Neural progenitor cell (in vitro differentiated cells): ENCODE measurements at regions not wholly inside any gene's neighbourhood (a gene's known extent, or its start where the extent isn't known, plus 50 kb on each side); places are given as distances from the start of the nearest gene placed in this dataset.

Experiments used
- DNase-seq: peaks from one replicate; pipeline ENCODE4 v3.0.0-alpha.2; 2016; ENCODE audit warnings: low spot score
- H2AFZ ChIP-seq: fragments of 200-600 bp; sonication (generic); replicated peaks from 2 replicates; pipeline ENCODE4 v1.6.1; 2016; ENCODE audit warnings: antibody characterized with exemption
- H3F3A ChIP-seq: fragments of 200-600 bp; sonication (generic); 2 replicates; pipeline ENCODE4 v1.6.1; 2016; ENCODE audit warnings: antibody characterized with exemption, low read depth
- H3K27ac ChIP-seq: fragments of 200-600 bp; sonication (generic); 2 replicates; pipeline ENCODE4 v1.5.1; 2016; ENCODE audit warnings: mild to moderate bottlenecking
- H3K27me3 ChIP-seq: fragments of 200-600 bp; sonication (generic); 2 replicates; pipeline ENCODE4 v1.6.1; 2016; ENCODE audit warnings: mild to moderate bottlenecking, moderate library complexity
- H3K36me3 ChIP-seq: fragments of 200-600 bp; sonication (generic); 2 replicates; pipeline ENCODE4 v1.5.1; 2016
- H3K4me1 ChIP-seq: fragments of 200-600 bp; sonication (generic); 2 replicates; pipeline ENCODE4 v1.6.1; 2016; ENCODE audit warnings: mixed run types
- H3K4me2 ChIP-seq: fragments of 200-600 bp; sonication (generic); 2 replicates; pipeline ENCODE4 v1.6.1; 2016
- H3K4me3 ChIP-seq: fragments of 200-600 bp; sonication (generic); 2 replicates; pipeline ENCODE4 v1.5.1; 2016
- H3K79me2 ChIP-seq: fragments of 200-600 bp; sonication (generic); 2 replicates; pipeline ENCODE4 v1.6.1; 2016; ENCODE audit warnings: low read depth
- H3K9ac ChIP-seq: fragments of 200-600 bp; sonication (generic); 2 replicates; pipeline ENCODE4 v1.6.1; 2016
- H3K9me3 ChIP-seq: fragments of 200-600 bp; sonication (generic); 2 replicates; pipeline ENCODE4 v1.5.1; 2016; ENCODE audit warnings: low read depth
- H4K20me1 ChIP-seq: fragments of 200-600 bp; sonication (generic); 2 replicates; pipeline ENCODE4 v1.6.1; 2016; ENCODE audit warnings: low read depth
- H3K27ac Mint-ChIP-seq: 3 replicates; pipeline ENCODE4 v1.8.0; 2021; ENCODE audit warnings: mixed read lengths
- H3K27me3 Mint-ChIP-seq: 2 replicates; pipeline ENCODE4 v1.8.0; 2022; ENCODE audit warnings: low read depth, mild to moderate bottlenecking, inconsistent platforms, moderate library complexity, mixed read lengths; ENCODE audit not compliant: insufficient read depth
- H3K36me3 Mint-ChIP-seq: 3 replicates; pipeline ENCODE4 v1.8.0; 2021; ENCODE audit warnings: mixed read lengths
- H3K4me1 Mint-ChIP-seq: 3 replicates; pipeline ENCODE4 v1.8.0; 2021; ENCODE audit warnings: mixed read lengths
- H3K4me3 Mint-ChIP-seq: 3 replicates; pipeline ENCODE4 v1.8.0; 2021; ENCODE audit warnings: mild to moderate bottlenecking, moderate library complexity, mixed read lengths
- H3K9me3 Mint-ChIP-seq: 3 replicates; pipeline ENCODE4 v1.8.0; 2020; ENCODE audit warnings: mixed read lengths
- EZH2 ChIP-seq: fragments of 200-600 bp; sonication (generic); IDR thresholded peaks from 2 replicates; pipeline ENCODE4 v1.6.1; 2017; ENCODE audit warnings: antibody characterized with exemption, mild to moderate bottlenecking, moderate library complexity
- EZH2phosphoT487 ChIP-seq: fragments of 200-600 bp; sonication (generic); IDR thresholded peaks from 2 replicates; pipeline ENCODE4 v1.6.1; 2017; ENCODE audit warnings: antibody characterized with exemption
- TF ChIP-seq, protein P1 (sequence below): fragments of 200-600 bp; sonication (generic); IDR thresholded peaks from 2 replicates; pipeline ENCODE4 v1.5.1; 2017; ENCODE audit warnings: antibody characterized with exemption, mild to moderate bottlenecking

DNA sequence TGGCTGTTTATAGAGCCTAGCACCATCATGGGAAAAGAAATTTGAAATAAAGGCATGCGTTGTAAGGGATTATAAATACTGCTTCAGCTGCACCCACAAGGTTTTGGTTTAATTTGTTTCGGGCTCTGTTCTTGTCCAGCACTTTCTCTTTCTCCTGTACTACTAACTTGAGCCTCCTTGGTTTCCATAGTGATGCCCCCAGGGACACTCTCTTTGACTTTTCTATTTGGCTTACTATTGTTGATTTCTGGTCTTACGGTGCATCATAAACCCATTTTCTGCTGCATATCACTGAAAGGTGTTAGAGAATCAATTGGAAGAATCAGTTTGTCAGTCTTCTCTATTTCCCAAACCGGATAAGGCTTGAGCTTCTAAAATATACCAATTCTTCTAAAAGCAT lies 1674.3 kb upstream of the RAG2 start:
- peaks cover 3% of the 10 kb centered on the region for H3K36me3 Mint-ChIP-seq
- no peaks in the 10 kb centered on the region for H3K79me2 ChIP-seq
- peak overlapping the region; percentile 66 for H2AFZ ChIP-seq
- no peak overlapping the region for H3K27ac ChIP-seq
- H3K4me3 ChIP-seq: no peak overlapping the region
- no peak overlapping the region for H3K4me3 Mint-ChIP-seq
- TF ChIP-seq EZH2phosphoT487 (no peak), EZH2 (no peak)
- TF ChIP-seq, protein P1, sequence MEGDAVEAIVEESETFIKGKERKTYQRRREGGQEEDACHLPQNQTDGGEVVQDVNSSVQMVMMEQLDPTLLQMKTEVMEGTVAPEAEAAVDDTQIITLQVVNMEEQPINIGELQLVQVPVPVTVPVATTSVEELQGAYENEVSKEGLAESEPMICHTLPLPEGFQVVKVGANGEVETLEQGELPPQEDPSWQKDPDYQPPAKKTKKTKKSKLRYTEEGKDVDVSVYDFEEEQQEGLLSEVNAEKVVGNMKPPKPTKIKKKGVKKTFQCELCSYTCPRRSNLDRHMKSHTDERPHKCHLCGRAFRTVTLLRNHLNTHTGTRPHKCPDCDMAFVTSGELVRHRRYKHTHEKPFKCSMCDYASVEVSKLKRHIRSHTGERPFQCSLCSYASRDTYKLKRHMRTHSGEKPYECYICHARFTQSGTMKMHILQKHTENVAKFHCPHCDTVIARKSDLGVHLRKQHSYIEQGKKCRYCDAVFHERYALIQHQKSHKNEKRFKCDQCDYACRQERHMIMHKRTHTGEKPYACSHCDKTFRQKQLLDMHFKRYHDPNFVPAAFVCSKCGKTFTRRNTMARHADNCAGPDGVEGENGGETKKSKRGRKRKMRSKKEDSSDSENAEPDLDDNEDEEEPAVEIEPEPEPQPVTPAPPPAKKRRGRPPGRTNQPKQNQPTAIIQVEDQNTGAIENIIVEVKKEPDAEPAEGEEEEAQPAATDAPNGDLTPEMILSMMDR: no peak
- H3K27me3 ChIP-seq: no peaks in the 10 kb centered on the region
- H3K9me3 ChIP-seq: no peaks in the 10 kb centered on the region
- H3F3A ChIP-seq: no peaks in the 10 kb centered on the region
- peaks cover 19% of the 10 kb centered on the region for H3K4me1 Mint-ChIP-seq
- peaks cover 19% of the 10 kb centered on the region for H3K9me3 Mint-ChIP-seq
- no peak overlapping the region for H3K4me2 ChIP-seq
- no peaks in the 10 kb centered on the region for H3K36me3 ChIP-seq
- H3K9ac ChIP-seq: no peak overlapping the region
- no peaks in the 10 kb centered on the region for H4K20me1 ChIP-seq
- DNase-seq: no peak
- H3K27me3 Mint-ChIP-seq: no peaks in the 10 kb centered on the region
- peak overlapping the region; percentile 58 for H3K27ac Mint-ChIP-seq
- no peaks in the 10 kb centered on the region for H3K4me1 ChIP-seq

DNA sequence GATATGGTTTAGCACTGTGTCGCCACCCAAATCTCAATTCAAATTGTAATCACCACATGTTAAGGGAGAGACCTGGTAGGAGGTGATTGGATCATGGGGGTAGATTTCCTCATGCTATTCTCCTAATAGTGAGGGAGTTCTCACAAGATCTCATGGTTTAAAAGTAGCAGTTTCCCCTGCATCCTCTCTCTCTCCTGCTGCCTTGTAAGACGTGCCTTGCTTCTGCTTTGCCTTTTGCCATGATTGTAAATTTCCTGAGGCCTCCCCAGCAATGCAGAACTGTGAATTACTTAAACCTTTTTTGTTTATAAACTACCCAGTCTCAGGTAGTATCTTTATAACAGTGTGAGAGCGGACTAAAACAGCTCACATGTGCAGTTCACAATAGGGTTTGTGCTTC lies 1668.7 kb upstream of the RAG2 start:
- H3K36me3 ChIP-seq: no peaks in the 10 kb centered on the region
- peaks cover 31% of the 10 kb centered on the region for H3K9me3 Mint-ChIP-seq

DNA sequence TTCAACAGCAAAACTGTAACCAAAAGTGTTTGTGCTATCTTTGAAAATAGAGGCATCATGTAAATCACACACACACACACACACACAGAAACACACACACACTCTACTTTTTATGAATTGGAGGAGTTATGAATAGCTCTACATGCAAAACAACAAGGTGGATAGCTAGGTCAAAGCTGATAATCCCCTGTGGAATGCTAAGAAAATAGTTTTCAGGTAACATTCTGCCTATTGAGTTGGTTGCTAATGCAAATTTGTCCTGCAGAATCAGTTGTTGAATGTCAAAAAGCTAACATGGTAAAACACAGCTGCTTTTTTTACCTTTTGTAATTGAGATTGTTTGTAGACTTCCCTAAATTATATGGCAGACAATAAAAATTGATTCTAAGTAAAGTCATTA lies 1658.4 kb upstream of the RAG2 start:
- no peaks in the 10 kb centered on the region for H3F3A ChIP-seq
- no peak overlapping the region for H3K4me3 ChIP-seq

More for the DNA sequence above, 1668.7 kb upstream of the RAG2 start:
- H3K27me3 ChIP-seq: no peaks in the 10 kb centered on the region
- no peak for DNase-seq
- Mint-ChIP-seq H3K4me3 (no peak overlapping the region), H3K4me1 (peaks cover 12% of the 10 kb centered on the region), H3K36me3 (peaks cover 3% of the 10 kb centered on the region), H3K27ac (peak overlapping the region; percentile 70), H3K27me3 (no peaks in the 10 kb centered on the region)
- H3F3A ChIP-seq: no peaks in the 10 kb centered on the region
- H3K9ac ChIP-seq: no peak overlapping the region
- H2AFZ ChIP-seq: peak overlapping the region; percentile 10
- H3K4me2 ChIP-seq: no peak overlapping the region
- TF ChIP-seq EZH2 (no peak), EZH2phosphoT487 (no peak)
- TF ChIP-seq, protein P1: no peak
- H3K4me3 ChIP-seq: no peak overlapping the region
- H3K79me2 ChIP-seq: no peaks in the 10 kb centered on the region
- H3K9me3 ChIP-seq: no peaks in the 10 kb centered on the region
- no peak overlapping the region for H3K27ac ChIP-seq
- H4K20me1 ChIP-seq: no peaks in the 10 kb centered on the region
- peaks cover 4% of the 10 kb centered on the region for H3K4me1 ChIP-seq

More for the DNA sequence above, 1658.4 kb upstream of the RAG2 start:
- no peaks in the 10 kb centered on the region for H3K27me3 ChIP-seq
- H3K27ac Mint-ChIP-seq: no peak overlapping the region
- no peak overlapping the region for H3K4me2 ChIP-seq
- no peaks in the 10 kb centered on the region for H3K9me3 ChIP-seq
- peaks cover 3% of the 10 kb centered on the region for H3K9me3 Mint-ChIP-seq
- TF ChIP-seq, protein P1: no peak
- TF ChIP-seq EZH2phosphoT487 (no peak), EZH2 (no peak)
- H2AFZ ChIP-seq: no peak overlapping the region
- no peaks in the 10 kb centered on the region for H4K20me1 ChIP-seq
- H3K9ac ChIP-seq: no peak overlapping the region
- H3K27me3 Mint-ChIP-seq: no peaks in the 10 kb centered on the region
- H3K27ac ChIP-seq: no peak overlapping the region
- H3K4me1 Mint-ChIP-seq: peaks cover 3% of the 10 kb centered on the region
- no peaks in the 10 kb centered on the region for H3K36me3 ChIP-seq
- no peaks in the 10 kb centered on the region for H3K79me2 ChIP-seq
- H3K36me3 Mint-ChIP-seq: no peaks in the 10 kb centered on the region
- no peak for DNase-seq
- H3K4me1 ChIP-seq: no peaks in the 10 kb centered on the region
- H3K4me3 Mint-ChIP-seq: no peak overlapping the region
